Memory B cell (primary cell): ENCODE measurements at regions not wholly inside any gene's neighbourhood (a gene's known extent, or its start where the extent isn't known, plus 50 kb on each side); places are given as distances from the start of the nearest gene placed in this dataset.

Experiments used
- ATAC-seq: fragments of 150-1000 bp; cut with Tn5 transposase; 2 replicates; pipeline ENCODE4 v1.10.0; 2021; ENCODE audit warnings: low read depth, mild to moderate bottlenecking, moderate library complexity
- DNase-seq, 2 donors: peaks; one replicate each; pipeline ENCODE4 v3.0.0; 2022; ENCODE audit warnings: low spot score in 2 of 2
- H3K27ac Mint-ChIP-seq: one replicate; pipeline ENCODE4 v1.8.0; 2022; ENCODE audit warnings: mild to moderate bottlenecking, moderate library complexity, mixed read lengths
- H3K27me3 Mint-ChIP-seq: one replicate; pipeline ENCODE4 v1.8.0; 2022; ENCODE audit warnings: mixed read lengths
- H3K36me3 Mint-ChIP-seq: one replicate; pipeline ENCODE4 v1.8.0; 2022; ENCODE audit warnings: mild to moderate bottlenecking, mixed read lengths
- H3K4me1 Mint-ChIP-seq: one replicate; pipeline ENCODE4 v1.8.0; 2022; ENCODE audit warnings: mixed read lengths
- H3K4me3 Mint-ChIP-seq: one replicate; pipeline ENCODE4 v1.8.0; 2022; ENCODE audit warnings: mild to moderate bottlenecking, moderate library complexity, mixed read lengths
- H3K9me3 Mint-ChIP-seq: one replicate; pipeline ENCODE4 v1.8.0; 2022; ENCODE audit warnings: mixed read lengths

GRCh38 chr11:115665958-115666357, 161.7 kb upstream of the CADM1 start:
- H3K36me3 Mint-ChIP-seq = no peaks in the 10 kb centered on the region
- H3K4me1 Mint-ChIP-seq = no peaks in the 10 kb centered on the region
- H3K9me3 Mint-ChIP-seq = no peaks in the 10 kb centered on the region
- ATAC-seq = no peak
- no peak overlapping the region for H3K4me3 Mint-ChIP-seq
- no peak overlapping the region for H3K27ac Mint-ChIP-seq
- H3K27me3 Mint-ChIP-seq = peaks cover 12% of the 10 kb centered on the region
- no peak for DNase-seq

GRCh38 chr11:115665175-115665821, 161.1 kb upstream of the CADM1 start:
- H3K4me1 Mint-ChIP-seq = peaks cover 2% of the 10 kb centered on the region
- ATAC-seq = no peak
- no peak overlapping the region for H3K27ac Mint-ChIP-seq
- H3K27me3 Mint-ChIP-seq = peaks cover 18% of the 10 kb centered on the region
- H3K4me3 Mint-ChIP-seq = no peak overlapping the region
- no peak for DNase-seq
- H3K9me3 Mint-ChIP-seq = peaks cover 1% of the 10 kb centered on the region
- no peaks in the 10 kb centered on the region for H3K36me3 Mint-ChIP-seq

GRCh38 chr11:115664313-115664712, 160.1 kb upstream of the CADM1 start:
- Mint-ChIP-seq H3K36me3 (no peaks in the 10 kb centered on the region), H3K27me3 (peaks cover 18% of the 10 kb centered on the region), H3K4me1 (peaks cover 2% of the 10 kb centered on the region), H3K27ac (no peak overlapping the region), H3K4me3 (no peak overlapping the region), H3K9me3 (peaks cover 1% of the 10 kb centered on the region)
- ATAC-seq = no peak
- DNase-seq = no peak

- Mint-ChIP-seq H3K4me3 (no peak overlapping the region), H3K4me1 (peaks cover 2% of the 10 kb centered on the region), H3K9me3 (peaks cover 1% of the 10 kb centered on the region), H3K27ac (no peak overlapping the region), H3K36me3 (no peaks in the 10 kb centered on the region), H3K27me3 (peaks cover 17% of the 10 kb centered on the region)
- ATAC-seq = no peak
- DNase-seq = no peak
Measured at GRCh38 chr11:115663790-115664189, 159.6 kb upstream of the CADM1 start.

- Mint-ChIP-seq H3K27ac (no peak overlapping the region), H3K36me3 (no peaks in the 10 kb centered on the region), H3K4me1 (peaks cover 2% of the 10 kb centered on the region), H3K27me3 (peaks cover 16% of the 10 kb centered on the region), H3K4me3 (no peak overlapping the region), H3K9me3 (peaks cover 1% of the 10 kb centered on the region)
- ATAC-seq (no peak), DNase-seq (no peak)
Measured at GRCh38 chr11:115660030-115660805, 156.0 kb upstream of the CADM1 start.

- ATAC-seq (no peak), DNase-seq (no peak)
- Mint-ChIP-seq H3K36me3 (no peaks in the 10 kb centered on the region), H3K4me3 (no peak overlapping the region), H3K27ac (no peak overlapping the region), H3K9me3 (peaks cover 1% of the 10 kb centered on the region), H3K27me3 (peaks cover 16% of the 10 kb centered on the region), H3K4me1 (peaks cover 2% of the 10 kb centered on the region)
Measured at GRCh38 chr11:115659061-115659963, 155.1 kb upstream of the CADM1 start.

GRCh38 chr11:115657586-115657985, 153.4 kb upstream of the CADM1 start:
- H3K4me3 Mint-ChIP-seq = no peak overlapping the region
- H3K4me1 Mint-ChIP-seq = peaks cover 2% of the 10 kb centered on the region
- no peak for DNase-seq
- H3K27ac Mint-ChIP-seq = no peak overlapping the region
- peaks cover 16% of the 10 kb centered on the region for H3K27me3 Mint-ChIP-seq
- H3K9me3 Mint-ChIP-seq = peaks cover 1% of the 10 kb centered on the region
- H3K36me3 Mint-ChIP-seq = no peaks in the 10 kb centered on the region
- no peak for ATAC-seq

GRCh38 chr11:115656669-115657068, 152.5 kb upstream of the CADM1 start:
- Mint-ChIP-seq H3K9me3 (peaks cover 1% of the 10 kb centered on the region), H3K4me1 (peaks cover 2% of the 10 kb centered on the region), H3K27ac (no peak overlapping the region), H3K27me3 (peaks cover 17% of the 10 kb centered on the region), H3K36me3 (no peaks in the 10 kb centered on the region), H3K4me3 (no peak overlapping the region)
- ATAC-seq = no peak
- DNase-seq = no peak

GRCh38 chr11:115656041-115656440, 151.8 kb upstream of the CADM1 start:
- Mint-ChIP-seq H3K36me3 (no peaks in the 10 kb centered on the region), H3K4me1 (peaks cover 2% of the 10 kb centered on the region), H3K27ac (no peak overlapping the region), H3K27me3 (peaks cover 18% of the 10 kb centered on the region), H3K9me3 (peaks cover 1% of the 10 kb centered on the region), H3K4me3 (no peak overlapping the region)
- DNase-seq (no peak), ATAC-seq (no peak)

- Mint-ChIP-seq H3K27me3 (peaks cover 17% of the 10 kb centered on the region), H3K4me1 (no peaks in the 10 kb centered on the region)
- no peak for ATAC-seq
Measured at GRCh38 chr11:115654792-115655191, 150.6 kb upstream of the CADM1 start.

GRCh38 chr11:115653926-115654325, 149.7 kb upstream of the CADM1 start:
- no peak overlapping the region for H3K4me3 Mint-ChIP-seq
- H3K4me1 Mint-ChIP-seq = no peaks in the 10 kb centered on the region
- no peaks in the 10 kb centered on the region for H3K36me3 Mint-ChIP-seq
- H3K27me3 Mint-ChIP-seq = peaks cover 17% of the 10 kb centered on the region
- no peak for DNase-seq
- H3K9me3 Mint-ChIP-seq = peaks cover under 1% of the 10 kb centered on the region
- no peak overlapping the region for H3K27ac Mint-ChIP-seq
- no peak for ATAC-seq

More at GRCh38 chr11:115654792-115655191, 150.6 kb upstream of the CADM1 start:
- no peaks in the 10 kb centered on the region for H3K9me3 Mint-ChIP-seq
- DNase-seq = no peak
- no peaks in the 10 kb centered on the region for H3K36me3 Mint-ChIP-seq
- H3K27ac Mint-ChIP-seq = no peak overlapping the region
- H3K4me3 Mint-ChIP-seq = no peak overlapping the region

- ATAC-seq = no peak
Measured at GRCh38 chr11:115653076-115653475, 148.9 kb upstream of the CADM1 start.

GRCh38 chr11:115652496-115652895, 148.3 kb upstream of the CADM1 start:
- no peaks in the 10 kb centered on the region for H3K36me3 Mint-ChIP-seq
- no peak overlapping the region for H3K4me3 Mint-ChIP-seq
- ATAC-seq = no peak
- H3K4me1 Mint-ChIP-seq = no peaks in the 10 kb centered on the region
- H3K9me3 Mint-ChIP-seq = peaks cover 1% of the 10 kb centered on the region
- H3K27me3 Mint-ChIP-seq = peaks cover 15% of the 10 kb centered on the region
- DNase-seq = no peak
- no peak overlapping the region for H3K27ac Mint-ChIP-seq

More at GRCh38 chr11:115653076-115653475, 148.9 kb upstream of the CADM1 start:
- H3K36me3 Mint-ChIP-seq = no peaks in the 10 kb centered on the region
- no peak overlapping the region for H3K27ac Mint-ChIP-seq
- no peak for DNase-seq
- peaks cover 1% of the 10 kb centered on the region for H3K9me3 Mint-ChIP-seq
- no peak overlapping the region for H3K4me3 Mint-ChIP-seq
- no peaks in the 10 kb centered on the region for H3K4me1 Mint-ChIP-seq
- peaks cover 15% of the 10 kb centered on the region for H3K27me3 Mint-ChIP-seq

GRCh38 chr11:115652094-115652493, 147.9 kb upstream of the CADM1 start:
- ATAC-seq = no peak
- Mint-ChIP-seq H3K27ac (no peak overlapping the region), H3K27me3 (peaks cover 17% of the 10 kb centered on the region), H3K9me3 (peaks cover 1% of the 10 kb centered on the region), H3K4me3 (no peak overlapping the region), H3K36me3 (no peaks in the 10 kb centered on the region), H3K4me1 (no peaks in the 10 kb centered on the region)
- DNase-seq = no peak
